Peyer's patch (tissue), 4 donors: ENCODE measurements at regions not wholly inside any gene's neighbourhood (a gene's known extent, or its start where the extent isn't known, plus 50 kb on each side); places are given as distances from the start of the nearest gene placed in this dataset.

Source experiments
- CTCF ChIP-seq, 6 experiments: fragments of 450-650 bp in 4 of 6; fragments of 200-600 bp in 2 of 6; sonication (generic) in 1 of 6; IDR thresholded peaks; one replicate each; pipeline ENCODE4 v1.5.1; 2017 to 2019; ENCODE audit warnings: antibody characterized with exemption in 6 of 6, mild to moderate bottlenecking in 3 of 6, moderate library complexity in 1 of 6
- POLR2A ChIP-seq, 2 donors: fragments of 450-650 bp; IDR thresholded peaks; one replicate each; pipeline ENCODE4 v1.5.1; 2017; ENCODE audit warnings: antibody characterized with exemption in 2 of 2, mild to moderate bottlenecking in 2 of 2, moderate library complexity in 2 of 2

DNA sequence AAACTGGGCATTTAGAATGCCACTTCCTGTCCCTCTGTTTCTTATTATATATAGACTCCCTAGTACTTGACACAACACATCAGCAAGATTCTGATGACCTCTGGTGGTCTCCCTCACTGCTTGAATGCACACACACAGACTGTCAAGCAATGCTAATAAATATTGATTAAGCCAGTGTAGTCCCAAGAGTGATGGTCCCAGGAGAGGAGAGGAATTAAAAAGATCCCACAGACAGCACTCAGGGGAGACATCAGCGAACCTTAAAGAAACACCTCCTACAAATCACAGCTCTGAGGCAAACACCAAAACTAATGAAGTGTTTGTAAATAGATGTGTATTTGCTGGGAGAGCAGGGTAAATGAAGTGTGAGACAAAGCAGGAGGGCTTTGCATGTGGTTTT, 1291.2 kb downstream of the XPNPEP1 start:
- TF ChIP-seq CTCF (IDR thresholded peaks at IDR 0.05) (no peak), POLR2A (IDR thresholded peaks at IDR 0.05) (no peak)
